ENCODE measurements at regions not wholly inside any gene's neighbourhood (a gene's known extent, or its start where the extent isn't known, plus 50 kb on each side); places are given as distances from the start of the nearest gene placed in this dataset.

DNA sequence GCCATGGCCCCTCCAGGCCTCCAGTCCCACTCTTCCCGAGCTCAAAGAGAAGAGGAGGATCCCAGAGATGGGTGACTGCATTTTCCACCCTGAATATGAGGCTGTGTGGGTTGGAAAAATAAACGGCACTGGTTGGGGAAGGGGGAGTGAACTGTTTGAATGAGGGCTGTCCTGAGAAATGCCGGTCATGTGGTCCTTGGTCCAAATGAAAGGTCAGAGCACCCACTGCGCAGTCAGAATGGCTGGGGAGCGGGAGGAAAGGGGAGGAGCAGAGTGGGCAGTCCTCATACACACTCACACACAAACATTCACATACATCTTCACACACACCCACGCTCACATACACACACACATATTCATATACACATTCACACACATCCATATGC is 83.1 kb downstream of the MRPL14 start:
- TF ChIP-seq, protein P1, sequence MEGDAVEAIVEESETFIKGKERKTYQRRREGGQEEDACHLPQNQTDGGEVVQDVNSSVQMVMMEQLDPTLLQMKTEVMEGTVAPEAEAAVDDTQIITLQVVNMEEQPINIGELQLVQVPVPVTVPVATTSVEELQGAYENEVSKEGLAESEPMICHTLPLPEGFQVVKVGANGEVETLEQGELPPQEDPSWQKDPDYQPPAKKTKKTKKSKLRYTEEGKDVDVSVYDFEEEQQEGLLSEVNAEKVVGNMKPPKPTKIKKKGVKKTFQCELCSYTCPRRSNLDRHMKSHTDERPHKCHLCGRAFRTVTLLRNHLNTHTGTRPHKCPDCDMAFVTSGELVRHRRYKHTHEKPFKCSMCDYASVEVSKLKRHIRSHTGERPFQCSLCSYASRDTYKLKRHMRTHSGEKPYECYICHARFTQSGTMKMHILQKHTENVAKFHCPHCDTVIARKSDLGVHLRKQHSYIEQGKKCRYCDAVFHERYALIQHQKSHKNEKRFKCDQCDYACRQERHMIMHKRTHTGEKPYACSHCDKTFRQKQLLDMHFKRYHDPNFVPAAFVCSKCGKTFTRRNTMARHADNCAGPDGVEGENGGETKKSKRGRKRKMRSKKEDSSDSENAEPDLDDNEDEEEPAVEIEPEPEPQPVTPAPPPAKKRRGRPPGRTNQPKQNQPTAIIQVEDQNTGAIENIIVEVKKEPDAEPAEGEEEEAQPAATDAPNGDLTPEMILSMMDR (IDR thresholded peaks at IDR 0.05; ENCODE audit: borderline replicate concordance, extremely low read depth, low read length, poor library complexity, severe bottlenecking): no peak
- no peak for TF ChIP-seq EZH2 (IDR thresholded peaks at IDR 0.05; ENCODE audit: borderline replicate concordance, low read depth, low read length, severe bottlenecking)

Data from DND-41 (cell line).